Stimulated activated CD8-positive, alpha-beta memory T cell treated with anti-CD3 and anti-CD28 coated beads, Interleukin-2, amount 100 ng/mL, for 48 hours (primary cell): ENCODE measurements at regions not wholly inside any gene's neighbourhood (a gene's known extent, or its start where the extent isn't known, plus 50 kb on each side); places are given as distances from the start of the nearest gene placed in this dataset.
"Not testable (repeated sequence)": the region's sequence is repeated elsewhere in the genome, so short reads cannot be mapped to it uniquely, and the experiment has no call there.

Source experiments
- DNase-seq, 2 donors: peaks; one replicate each; pipeline ENCODE4 v3.0.0-alpha.2; 2020; ENCODE audit warnings: low read depth in 2 of 2

DNA sequence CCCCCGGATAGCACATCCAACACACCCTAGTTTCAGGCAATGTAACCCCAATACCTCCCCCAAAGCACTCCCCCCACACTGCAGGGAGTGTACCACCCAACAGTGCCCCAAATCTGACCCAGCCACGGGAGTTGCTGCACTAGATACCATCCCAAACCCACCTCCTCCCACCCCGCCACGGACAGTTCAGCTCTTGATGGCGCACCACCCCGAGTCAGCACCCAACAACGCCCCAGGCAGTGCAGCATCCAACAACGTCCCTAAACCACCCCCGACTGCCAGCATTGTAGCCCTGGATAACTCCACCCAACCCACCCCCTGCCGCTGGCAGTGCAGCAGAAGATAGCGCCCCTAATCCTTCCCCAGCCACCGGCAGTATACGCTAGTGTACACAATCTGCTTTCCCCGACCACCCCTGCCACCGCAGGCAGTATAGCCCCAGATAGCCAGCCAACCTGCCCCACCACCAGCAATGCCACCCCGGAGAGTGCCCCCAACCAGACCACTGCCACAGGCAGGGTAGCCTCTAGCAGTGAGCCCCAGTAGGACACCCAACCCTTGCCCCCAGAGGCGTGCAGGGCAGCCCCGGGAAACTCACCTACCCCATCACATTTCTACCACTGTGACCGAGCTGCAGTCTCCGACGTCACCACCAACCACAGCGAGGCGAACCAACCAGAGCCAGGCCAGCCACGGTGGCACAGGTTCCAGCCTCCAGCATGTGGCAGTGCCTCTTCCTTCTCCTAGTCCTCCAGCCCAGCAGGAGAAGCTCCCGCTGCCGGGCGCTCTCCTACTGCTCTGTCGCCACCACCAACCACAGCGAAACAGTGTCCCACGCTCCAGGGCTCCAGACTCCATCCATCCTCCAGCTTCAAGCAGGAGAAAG lies 178.1 kb downstream of the POTEB3 start:
- DNase-seq, result no peak

DNA sequence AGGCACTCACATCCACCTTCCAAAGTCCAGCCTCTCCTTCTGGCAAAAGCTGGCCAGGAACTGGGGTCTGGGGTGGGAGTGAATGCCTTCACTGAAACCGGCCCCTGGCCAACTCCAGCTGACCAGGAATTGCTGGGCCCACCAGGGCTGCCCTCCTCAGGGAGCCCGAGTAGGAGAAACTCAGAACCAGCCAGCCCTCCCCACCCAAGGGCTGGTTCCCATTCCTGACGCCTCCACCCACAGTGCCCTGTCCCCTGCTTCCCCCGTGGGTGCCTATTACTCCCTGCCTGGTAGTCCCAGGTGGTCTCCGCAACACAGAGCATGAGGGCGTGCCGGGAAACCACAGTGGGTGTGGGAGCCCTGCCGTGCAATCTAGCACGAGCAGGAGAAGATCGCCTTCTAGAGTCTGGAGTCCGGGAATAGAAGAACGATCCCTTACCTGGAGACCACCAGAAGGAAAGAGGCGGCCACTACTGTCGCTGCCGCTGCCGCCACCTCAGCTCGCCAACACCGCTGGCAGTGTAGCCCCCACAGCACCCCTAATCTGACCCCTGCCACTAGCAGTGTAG lies 178.8 kb downstream of the POTEB3 start:
- DNase-seq, result no peak

DNA sequence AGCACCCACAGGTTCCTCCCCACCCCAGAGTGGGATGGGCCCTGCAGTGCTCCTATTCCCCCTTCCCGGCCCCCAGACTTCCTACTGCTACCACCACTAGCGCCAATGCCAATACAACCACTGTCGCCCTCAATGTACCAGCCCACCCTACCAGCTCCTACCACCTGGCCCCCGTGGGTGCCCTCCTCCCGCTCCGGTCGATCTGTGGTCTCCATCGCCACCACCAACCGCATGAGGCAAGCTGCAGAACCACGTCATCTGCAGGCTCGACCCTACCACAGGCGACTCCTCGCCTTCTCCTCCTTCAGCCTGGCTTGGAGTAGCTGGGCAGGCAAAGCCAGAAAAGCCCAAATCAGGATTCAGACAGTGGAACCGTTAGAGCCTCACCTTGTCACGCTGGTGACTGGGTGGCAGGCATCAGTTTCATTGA lies 179.3 kb downstream of the POTEB3 start:
- no peak for DNase-seq

DNA sequence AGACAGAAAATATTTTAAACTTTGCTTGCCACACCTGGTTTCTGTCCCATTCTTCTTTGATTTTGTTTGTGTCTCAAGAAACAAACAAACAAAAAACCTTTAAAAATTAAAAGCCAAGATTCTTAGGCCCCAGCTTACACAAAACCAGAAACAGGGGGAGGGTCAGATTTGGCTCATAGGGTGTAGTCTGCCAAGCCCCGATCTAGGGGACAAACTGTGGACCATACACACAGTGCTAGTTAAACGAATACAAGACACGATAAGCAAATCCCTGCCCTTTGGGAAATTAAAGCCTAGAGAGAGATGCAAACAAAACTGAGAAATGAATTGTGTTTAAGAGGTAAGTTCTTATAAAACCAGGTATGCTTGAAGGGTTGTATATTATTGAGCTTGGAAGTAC lies 181.7 kb downstream of the POTEB3 start:
- not testable (repeated sequence) for DNase-seq

DNA sequence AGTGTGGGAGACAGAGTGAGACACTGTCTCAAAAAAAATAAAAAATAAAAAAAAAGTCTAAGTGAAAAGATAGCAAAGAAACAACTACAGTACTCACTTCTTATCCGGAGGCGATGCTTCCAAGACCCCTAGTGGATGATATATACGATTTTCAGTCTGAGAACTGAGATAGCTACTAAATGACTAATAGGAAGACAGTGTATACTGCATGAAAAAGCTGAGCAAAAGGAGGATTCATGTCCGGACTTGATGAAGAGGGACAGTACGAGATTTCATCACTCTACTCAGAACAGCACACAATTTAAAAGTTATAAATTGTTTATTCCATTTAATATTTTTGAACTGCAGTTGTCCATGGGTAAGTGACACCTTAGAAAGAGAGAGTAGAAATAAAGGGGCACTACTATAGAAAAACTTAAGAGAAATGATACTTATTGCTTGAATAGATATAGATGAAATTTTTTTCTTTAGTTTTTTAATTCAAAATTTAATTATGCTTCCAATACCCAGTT lies 190.7 kb downstream of the POTEB3 start:
- not testable (repeated sequence) for DNase-seq
